CD14-positive monocyte (primary cell): ENCODE measurements at regions not wholly inside any gene's neighbourhood (a gene's known extent, or its start where the extent isn't known, plus 50 kb on each side); places are given as distances from the start of the nearest gene placed in this dataset.

Experiments used
- DNase-seq, 3 donors: peaks; one replicate each; pipeline ENCODE4 v3.0.0-alpha.2; 2011 to 2022
- H2AFZ ChIP-seq: 2 replicates; pipeline ENCODE4 v1.6.0; 2012; ENCODE audit warnings: mild to moderate bottlenecking, low read depth, low read length, inconsistent platforms; ENCODE audit not compliant: insufficient read depth, poor library complexity, severe bottlenecking
- H3K27ac ChIP-seq, 2 donors: 1 replicate in 1 of 2; 2 replicates in 1 of 2; pipeline ENCODE4 v1.5.1; 2012 to 2013; ENCODE audit warnings: low read length in 2 of 2, control low read depth in 1 of 2, inconsistent platforms in 1 of 2, low read depth in 1 of 2, mild to moderate bottlenecking in 1 of 2
- H3K27me3 ChIP-seq, 2 donors: one replicate each; pipeline versions ENCODE4 v1.6.0 to v1.6.1; 2011 to 2013; ENCODE audit warnings: low read length in 2 of 2; ENCODE audit not compliant: control insufficient read depth in 2 of 2, insufficient read depth in 2 of 2
- H3K36me3 ChIP-seq, 2 donors: replicated peaks in 1 of 2; 1 replicate in 1 of 2; 2 replicates in 1 of 2; pipeline versions ENCODE4 v1.5.1 to v1.6.1; 2012 to 2013; ENCODE audit warnings: low read length in 2 of 2, control low read depth in 1 of 2, inconsistent platforms in 1 of 2, mild to moderate bottlenecking in 1 of 2; ENCODE audit not compliant: insufficient read depth in 2 of 2, control insufficient read depth in 1 of 2
- H3K4me1 ChIP-seq, 2 donors: 1 replicate in 1 of 2; 2 replicates in 1 of 2; pipeline versions ENCODE4 v1.5.1 to v1.6.1; 2012 to 2013; ENCODE audit warnings: low read length in 2 of 2, control low read depth in 1 of 2, inconsistent platforms in 1 of 2, mild to moderate bottlenecking in 1 of 2, moderate library complexity in 1 of 2; ENCODE audit not compliant: insufficient read depth in 2 of 2, control insufficient read depth in 1 of 2
- H3K4me2 ChIP-seq: replicated peaks from 2 replicates; pipeline ENCODE3; 2012; ENCODE audit warnings: low read length, moderate library complexity, mild to moderate bottlenecking; ENCODE audit not compliant: poor library complexity, severe bottlenecking; ENCODE audit errors: extremely low read depth
- H3K4me3 ChIP-seq, 3 experiments: fragments of 200-600 bp in 1 of 3; sonication (generic) in 1 of 3; replicated peaks in 1 of 3; 1 replicate in 2 of 3; 2 replicates in 1 of 3; pipeline ENCODE4 v1.5.1; 2011 to 2013; ENCODE audit warnings: low read length in 3 of 3, mild to moderate bottlenecking in 3 of 3, control low read depth in 2 of 3, low read depth in 2 of 3, inconsistent platforms in 1 of 3, moderate library complexity in 1 of 3
- H3K79me2 ChIP-seq: 2 replicates; pipeline ENCODE4 v1.6.0; 2012; ENCODE audit warnings: mild to moderate bottlenecking, control low read depth, inconsistent platforms, low read length, moderate library complexity; ENCODE audit not compliant: insufficient read depth
- H3K9ac ChIP-seq: 2 replicates; pipeline ENCODE4 v1.6.0; 2017; ENCODE audit warnings: low read length, mild to moderate bottlenecking; ENCODE audit not compliant: insufficient read depth, poor library complexity, severe bottlenecking
- H3K9me3 ChIP-seq, 2 donors: replicated peaks in 1 of 2; 1 replicate in 1 of 2; 2 replicates in 1 of 2; pipeline versions ENCODE4 v1.5.1 to v1.6.1; 2012 to 2013; ENCODE audit warnings: low read length in 2 of 2, control low read depth in 1 of 2; ENCODE audit not compliant: control insufficient read depth in 1 of 2, insufficient read depth in 1 of 2
- H4K20me1 ChIP-seq: 2 replicates; pipeline ENCODE4 v1.6.0; 2012; ENCODE audit warnings: mild to moderate bottlenecking, low read length, control low read depth, moderate library complexity; ENCODE audit not compliant: insufficient read depth
- H3K27ac Mint-ChIP-seq, 7 donors: one replicate each; pipeline ENCODE4 v1.8.0; 2020; ENCODE audit warnings: mild to moderate bottlenecking in 7 of 7, mixed read lengths in 7 of 7, moderate library complexity in 6 of 7, inconsistent platforms in 2 of 7
- H3K27me3 Mint-ChIP-seq, 3 donors: one replicate each; pipeline ENCODE4 v1.8.0; 2021 to 2022; ENCODE audit warnings: low read depth in 3 of 3, mild to moderate bottlenecking in 3 of 3, mixed read lengths in 3 of 3, moderate library complexity in 3 of 3, inconsistent platforms in 1 of 3
- H3K36me3 Mint-ChIP-seq, 2 donors: one replicate each; pipeline ENCODE4 v1.8.0; 2020; ENCODE audit warnings: mixed read lengths in 2 of 2, inconsistent platforms in 1 of 2, mild to moderate bottlenecking in 1 of 2
- H3K4me1 Mint-ChIP-seq: one replicate; pipeline ENCODE4 v1.8.0; 2020; ENCODE audit warnings: mild to moderate bottlenecking, mixed read lengths
- H3K4me3 Mint-ChIP-seq, 2 donors: one replicate each; pipeline ENCODE4 v1.8.0; 2020; ENCODE audit warnings: mild to moderate bottlenecking in 2 of 2, mixed read lengths in 2 of 2, moderate library complexity in 1 of 2
- H3K9me3 Mint-ChIP-seq, 7 donors: one replicate each; pipeline ENCODE4 v1.8.0; 2020 to 2022; ENCODE audit warnings: mixed read lengths in 7 of 7, mild to moderate bottlenecking in 6 of 7, moderate library complexity in 6 of 7, inconsistent platforms in 2 of 7
- CTCF ChIP-seq: fragments of 200-600 bp; IDR thresholded peaks from one replicate; pipeline ENCODE4 v1.8.0; 2022; ENCODE audit warnings: antibody characterized with exemption, mild to moderate bottlenecking
- WGBS: methylation state at CpG from one replicate; pipeline ENCODE4 v1.1.5; 2013; ENCODE audit warnings: missing lambda C conversion rate; ENCODE audit not compliant: insufficient coverage; 5-methylcytosine and 5-hydroxymethylcytosine counted together
- intact Hi-C, 2 donors: fragments of 100-400 bp; cut with micrococcal nuclease; formaldehyde crosslinking; loops; one replicate each; pipeline versions ENCODE4 v1.15.0 to v1.15.1; 2023

GRCh38 chr2:219980638-219981037 lies 353.2 kb downstream of the SLC4A3 start:
- DNase-seq = no peak
- no peaks in the 10 kb centered on the region for H3K79me2 ChIP-seq
- no peak overlapping the region for H3K27ac ChIP-seq
- no peak overlapping the region for H2AFZ ChIP-seq
- Mint-ChIP-seq H3K9me3 (peaks cover 0 to 8% (median 1%) of the 10 kb centered on the region in 7 donors), H3K4me1 (no peaks in the 10 kb centered on the region), H3K36me3 (no peaks in the 10 kb centered on the region), H3K27ac (no peak overlapping the region), H3K4me3 (no peak overlapping the region), H3K27me3 (peaks cover 0 to 1% (median 0%) of the 10 kb centered on the region in 3 donors)
- H3K4me1 ChIP-seq = no peaks in the 10 kb centered on the region
- H3K4me3 ChIP-seq = no peak overlapping the region
- H3K36me3 ChIP-seq = no peaks in the 10 kb centered on the region
- intact Hi-C loops = no loop called here
- H3K9ac ChIP-seq = no peak overlapping the region
- TF ChIP-seq CTCF = no peak
- WGBS = 69% methylated on average over 1 of the region's 2 CpGs
- no peak overlapping the region for H3K4me2 ChIP-seq
- no peaks in the 10 kb centered on the region for H4K20me1 ChIP-seq
- no peaks in the 10 kb centered on the region for H3K27me3 ChIP-seq
- H3K9me3 ChIP-seq = no peaks in the 10 kb centered on the region

DNA sequence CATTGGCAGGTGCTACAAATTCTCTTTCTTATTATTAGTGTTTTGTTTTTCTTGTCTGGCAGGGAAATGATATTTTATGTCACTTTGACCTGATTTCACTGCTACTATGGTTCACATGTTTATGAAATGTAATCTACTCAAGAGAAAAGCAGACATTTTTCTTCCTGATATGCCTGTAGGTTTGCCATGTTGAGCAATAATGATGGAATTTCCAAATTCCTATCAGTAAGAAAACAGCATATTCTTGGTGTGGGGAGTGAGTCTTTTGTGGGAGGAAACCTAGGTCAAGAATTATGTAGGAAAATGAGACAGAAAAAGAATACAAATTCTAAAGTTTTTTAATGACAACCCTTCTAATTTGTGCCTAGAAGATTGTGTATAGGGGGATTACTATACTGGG lies 356.4 kb downstream of the SLC4A3 start:
- Mint-ChIP-seq H3K4me3 (no peak overlapping the region), H3K36me3 (no peaks in the 10 kb centered on the region), H3K27me3 (peaks cover 0 to 1% (median 0%) of the 10 kb centered on the region in 3 donors), H3K4me1 (no peaks in the 10 kb centered on the region), H3K27ac (no peak overlapping the region), H3K9me3 (peaks cover 0 to 4% (median 2%) of the 10 kb centered on the region in 7 donors)
- H3K36me3 ChIP-seq = no peaks in the 10 kb centered on the region
- no peaks in the 10 kb centered on the region for H3K27me3 ChIP-seq
- TF ChIP-seq CTCF = no peak
- no peak overlapping the region for H2AFZ ChIP-seq
- no peak overlapping the region for H3K9ac ChIP-seq
- no peak overlapping the region for H3K4me3 ChIP-seq
- H3K79me2 ChIP-seq = no peaks in the 10 kb centered on the region
- H3K27ac ChIP-seq = no peak overlapping the region
- no peaks in the 10 kb centered on the region for H4K20me1 ChIP-seq
- intact Hi-C loops = no loop called here
- no peak overlapping the region for H3K4me2 ChIP-seq
- DNase-seq = no peak
- H3K9me3 ChIP-seq = no peaks in the 10 kb centered on the region
- H3K4me1 ChIP-seq = no peaks in the 10 kb centered on the region
